ENCODE measurements at regions not wholly inside any gene's neighbourhood (a gene's known extent, or its start where the extent isn't known, plus 50 kb on each side); places are given as distances from the start of the nearest gene placed in this dataset.

GRCh38 chr1:90201467-90202358, 206.8 kb downstream of the ZNF326 start:
- DNase-seq (ENCODE audit: low spot score): no peak

DNA sequence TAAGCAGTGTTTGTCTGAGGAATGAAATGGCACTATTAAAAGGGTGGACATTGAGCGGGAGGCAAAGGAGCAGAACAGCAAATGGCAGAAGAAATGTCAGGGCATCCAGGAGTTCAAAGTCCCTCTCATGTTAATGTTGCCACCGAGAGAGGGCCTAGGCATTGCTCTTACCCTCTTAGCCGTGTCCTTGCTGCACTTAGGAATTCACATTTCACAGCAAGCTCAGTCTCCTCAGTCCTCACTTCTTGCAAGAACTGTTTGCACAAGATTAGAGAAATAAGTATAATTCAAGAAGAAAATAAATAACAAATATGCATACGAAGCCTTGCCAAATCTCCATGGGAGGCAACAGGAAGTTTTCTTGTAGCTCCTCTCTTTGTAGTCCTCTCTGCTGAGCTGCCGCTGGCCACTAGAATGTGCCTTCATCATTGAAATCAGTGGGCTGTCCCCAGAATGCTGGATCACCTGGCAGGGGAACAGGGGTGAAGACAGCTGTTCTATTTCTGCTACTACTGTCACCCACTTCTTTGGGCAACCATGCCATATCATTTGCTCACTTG, 205.8 kb downstream of the ZNF326 start:
- DNase-seq (ENCODE audit: low spot score): no peak

DNA sequence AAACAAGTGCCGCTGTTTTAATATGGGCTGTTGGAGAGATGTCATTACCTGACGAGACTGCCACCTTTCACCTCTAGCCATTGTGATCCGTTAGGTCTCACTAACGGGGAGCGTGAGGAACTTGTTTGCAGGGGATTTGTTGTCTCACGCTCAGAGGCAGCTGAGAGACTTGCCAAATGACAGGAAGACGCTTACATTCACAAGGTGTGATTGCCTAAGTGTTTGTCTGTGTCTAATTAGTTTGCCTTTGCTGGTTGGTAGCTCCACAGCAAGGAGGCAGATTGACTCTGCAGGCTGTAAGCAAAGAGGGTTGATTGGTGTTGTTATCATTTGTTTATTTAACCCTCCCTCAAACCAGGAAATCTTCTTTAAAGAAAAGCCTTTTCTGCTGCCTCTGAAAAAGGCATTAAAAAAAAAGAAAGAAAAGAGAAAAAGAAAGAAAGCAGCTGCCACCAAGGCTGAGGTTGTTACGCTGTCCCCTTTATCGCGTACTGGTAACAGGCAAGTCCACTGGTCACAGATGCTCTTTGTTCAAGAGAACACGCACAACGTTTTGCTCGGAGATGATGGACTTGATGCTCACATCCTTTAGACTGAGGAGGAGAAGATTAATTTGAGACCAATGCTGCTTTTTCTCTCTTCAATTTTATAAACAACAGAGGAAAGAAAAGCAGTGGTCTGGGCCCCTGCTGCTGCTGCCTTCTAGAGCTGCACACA, 203.9 kb downstream of the ZNF326 start:
- no peak for DNase-seq (ENCODE audit: low spot score)

DNA sequence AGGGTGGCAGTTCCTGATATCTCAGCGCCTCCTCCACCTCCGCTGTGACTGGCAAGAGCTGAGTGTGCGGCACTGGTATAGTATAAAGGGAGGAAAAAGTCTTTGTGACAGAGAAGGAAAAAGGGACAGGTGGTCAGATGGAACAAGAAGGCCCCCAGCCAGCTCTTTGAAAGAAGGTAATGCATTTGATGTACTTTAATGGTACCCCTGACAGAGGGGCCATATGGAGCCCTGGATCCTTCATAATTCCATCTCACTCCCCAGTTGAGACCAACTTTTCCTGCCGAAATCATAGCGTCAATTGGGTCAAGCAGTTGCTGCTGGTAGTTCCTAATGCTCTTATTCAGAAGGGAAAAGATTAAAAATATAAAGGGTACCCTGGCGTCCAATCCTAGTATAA, 198.2 kb downstream of the ZNF326 start:
- DNase-seq (ENCODE audit: low spot score): no peak

DNA sequence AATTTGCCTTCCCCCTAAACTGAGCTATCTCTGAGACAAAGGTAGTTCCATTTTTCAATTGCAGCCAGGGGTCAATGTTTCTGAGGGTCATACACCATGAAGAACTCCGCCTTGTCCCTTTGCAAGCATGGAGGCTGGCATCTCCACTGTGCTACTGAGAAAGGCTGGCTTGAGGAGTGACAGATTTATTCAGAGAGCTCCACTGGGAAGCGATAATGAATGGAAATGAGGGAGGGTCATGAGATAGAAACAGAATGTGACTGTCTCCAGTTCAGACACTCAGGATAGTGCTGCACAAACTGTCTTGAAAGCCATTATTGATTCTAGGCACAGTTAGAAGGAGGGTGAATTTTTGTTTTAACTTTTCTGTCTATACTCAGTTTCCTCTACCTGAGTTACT, 197.5 kb downstream of the ZNF326 start:
- DNase-seq (ENCODE audit: low spot score): no peak

DNA sequence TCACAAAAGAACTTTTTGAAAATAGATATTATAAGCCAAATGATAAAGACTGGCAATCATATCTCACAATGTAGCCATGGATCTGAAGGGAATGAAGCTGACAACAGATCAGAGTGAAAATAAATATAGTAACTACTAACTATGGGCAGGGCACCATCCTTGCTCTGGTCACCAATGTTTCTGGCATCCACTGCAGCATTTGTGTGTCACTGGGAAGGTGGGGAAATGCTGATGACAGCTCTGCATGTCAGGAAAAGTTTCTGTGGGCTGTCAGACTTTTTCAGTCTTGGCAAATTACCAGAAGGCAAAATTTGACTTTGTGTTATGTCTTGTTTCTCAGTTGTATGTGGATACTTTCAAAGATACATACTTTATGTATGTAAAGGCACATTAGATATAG, 195.6 kb downstream of the ZNF326 start:
- no peak for DNase-seq (ENCODE audit: low spot score)

DNA sequence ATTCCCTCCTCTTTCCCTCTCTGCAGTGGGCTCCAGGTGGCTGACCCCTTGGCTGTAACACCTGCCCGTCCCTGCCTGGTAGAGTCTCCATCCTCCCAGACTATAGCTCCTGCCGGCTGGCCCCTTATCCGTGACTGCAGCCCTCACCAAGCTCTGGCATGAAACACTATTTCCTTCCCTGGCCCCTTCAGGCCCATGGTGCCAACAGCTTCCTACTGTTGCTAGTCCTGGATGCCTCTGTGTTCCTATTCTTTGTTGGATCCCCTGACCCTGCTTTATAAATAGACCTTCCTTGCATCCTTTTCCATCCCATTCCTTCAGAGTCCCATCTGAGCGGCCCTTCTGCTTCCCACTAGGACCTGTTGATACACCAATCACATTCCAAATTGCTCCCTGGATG, 195.0 kb downstream of the ZNF326 start:
- DNase-seq (ENCODE audit: low spot score): no peak

- DNase-seq (ENCODE audit: low spot score): no peak
Observed at GRCh38 chr1:90187323-90187585, 192.3 kb downstream of the ZNF326 start.

DNA sequence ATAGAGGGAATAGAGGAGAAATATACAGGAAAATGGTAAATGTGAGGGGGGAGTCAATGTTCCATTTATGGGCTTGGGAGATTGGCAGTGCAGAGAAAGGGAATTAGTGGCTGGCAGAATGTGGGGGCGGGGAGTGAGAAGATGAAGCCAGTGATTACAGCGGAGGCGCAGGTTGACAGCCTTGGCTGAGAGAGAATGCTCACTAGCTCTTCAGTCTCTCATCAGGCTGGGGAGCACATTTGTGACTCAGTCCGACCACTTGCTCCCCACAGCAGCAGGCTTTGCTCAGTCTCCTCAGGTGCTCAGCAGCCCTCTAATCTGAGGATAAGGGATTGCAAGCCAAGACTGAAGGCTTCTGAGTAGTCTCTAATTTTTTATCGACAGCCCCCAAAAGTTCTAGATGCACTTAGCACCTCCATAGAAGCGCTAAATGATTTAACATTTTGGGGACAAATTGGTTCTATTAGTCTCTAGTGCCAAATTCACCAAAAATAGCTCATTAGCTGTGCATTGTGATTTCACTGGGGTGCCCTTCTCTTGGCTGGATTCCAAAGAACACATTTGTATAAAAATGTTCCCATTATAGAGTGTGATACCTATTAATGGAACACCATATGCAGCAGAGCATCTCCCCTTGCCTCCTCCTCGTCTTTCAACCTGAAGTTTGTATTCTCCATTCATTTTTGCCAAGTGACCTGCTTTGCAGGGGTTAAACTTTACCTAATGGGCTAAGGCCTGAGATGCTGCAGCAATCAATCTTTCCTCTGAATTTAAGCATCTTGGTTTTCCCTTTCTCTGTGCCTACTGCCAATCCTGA, 191.8 kb downstream of the ZNF326 start:
- DNase-seq (ENCODE audit: low spot score): no peak

DNA sequence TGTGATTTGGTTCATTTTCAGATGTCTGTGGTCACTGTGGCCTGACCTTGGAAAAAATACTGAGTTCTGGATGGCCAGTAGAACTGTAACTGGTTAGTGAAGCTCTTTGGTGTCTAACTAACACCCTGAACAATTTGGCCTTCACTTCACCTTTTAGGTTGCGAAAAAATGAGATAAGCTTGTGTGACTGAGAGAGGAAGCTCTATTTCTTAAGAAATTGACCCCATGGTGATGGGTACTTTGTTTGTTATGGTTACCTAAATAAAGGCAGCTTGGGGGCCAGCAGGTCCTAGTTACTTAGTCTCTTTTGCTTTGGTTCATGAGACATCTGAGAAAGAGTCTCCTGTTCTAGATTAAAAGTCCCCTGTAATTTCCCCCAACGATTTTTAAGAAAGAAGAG, 181.6 kb downstream of the ZNF326 start:
- no peak for DNase-seq (ENCODE audit: low spot score)

GRCh38 chr1:90175490-90176167, 180.7 kb downstream of the ZNF326 start:
- DNase-seq (ENCODE audit: low spot score): no peak

DNA sequence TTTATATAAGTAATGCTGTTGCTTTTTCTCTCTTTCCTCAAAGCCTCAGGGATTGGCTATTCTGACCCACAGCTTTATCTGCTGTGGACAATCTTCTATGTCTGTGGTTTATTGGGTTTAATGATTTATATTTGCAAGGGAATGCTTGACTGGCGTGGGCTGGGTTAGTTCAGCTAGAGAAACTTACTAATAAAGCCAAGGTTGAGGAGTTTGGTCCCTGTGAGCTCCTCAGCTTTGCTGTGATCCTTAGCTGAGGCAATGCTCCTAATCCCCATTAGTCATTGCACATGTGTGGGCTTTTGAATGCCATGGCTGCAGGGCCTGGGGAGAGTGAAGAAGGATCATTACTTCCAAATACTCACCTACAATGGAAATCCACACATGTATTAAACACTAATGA, 179.3 kb downstream of the ZNF326 start:
- no peak for DNase-seq (ENCODE audit: low spot score)

DNA sequence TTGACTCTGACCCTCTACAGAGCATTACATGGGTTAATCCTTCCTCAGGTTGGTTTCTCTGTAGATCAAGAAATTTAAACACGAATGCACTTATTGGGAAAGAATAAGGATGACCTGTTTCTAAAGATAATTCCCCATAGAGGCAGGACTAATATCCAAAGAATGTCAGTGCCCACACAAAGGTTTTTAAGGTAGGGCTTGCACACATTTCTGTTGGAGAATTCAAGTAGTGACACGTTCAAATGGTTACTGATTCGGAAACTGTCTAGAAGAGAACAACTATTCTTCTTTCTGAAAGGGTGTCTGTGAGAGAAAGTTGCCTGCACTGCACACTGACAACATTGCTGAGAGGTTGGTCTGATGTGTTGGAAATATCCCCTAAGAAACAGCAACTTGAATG, 167.3 kb downstream of the ZNF326 start:
- no peak for DNase-seq (ENCODE audit: low spot score)

DNA sequence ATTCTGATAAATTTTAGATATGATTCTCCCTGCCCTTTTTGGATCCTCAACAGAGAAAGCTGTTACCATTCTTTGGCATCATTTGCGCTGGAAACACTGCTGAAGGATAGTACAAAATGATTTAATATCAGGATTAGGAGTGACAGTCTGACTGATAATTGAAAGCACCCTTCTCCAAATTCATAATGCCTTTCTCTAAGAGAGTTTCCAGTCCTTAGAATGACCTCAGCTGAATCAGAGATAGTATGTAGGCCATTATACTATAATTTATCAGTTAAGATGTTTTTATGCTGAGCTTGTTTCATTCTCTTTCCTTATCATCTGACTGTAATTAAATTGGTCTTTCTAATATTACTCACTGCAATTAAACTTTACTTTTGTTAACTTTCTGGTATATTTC, 166.7 kb downstream of the ZNF326 start:
- no peak for DNase-seq (ENCODE audit: low spot score)

GRCh38 chr1:90155721-90156487, 161.0 kb downstream of the ZNF326 start:
- DNase-seq (ENCODE audit: low spot score): no peak

GRCh38 chr1:90154711-90155110, 159.8 kb downstream of the ZNF326 start:
- DNase-seq (ENCODE audit: low spot score): no peak

- DNase-seq (ENCODE audit: low spot score): no peak
Observed at GRCh38 chr1:90149101-90149500, 154.2 kb downstream of the ZNF326 start.

DNA sequence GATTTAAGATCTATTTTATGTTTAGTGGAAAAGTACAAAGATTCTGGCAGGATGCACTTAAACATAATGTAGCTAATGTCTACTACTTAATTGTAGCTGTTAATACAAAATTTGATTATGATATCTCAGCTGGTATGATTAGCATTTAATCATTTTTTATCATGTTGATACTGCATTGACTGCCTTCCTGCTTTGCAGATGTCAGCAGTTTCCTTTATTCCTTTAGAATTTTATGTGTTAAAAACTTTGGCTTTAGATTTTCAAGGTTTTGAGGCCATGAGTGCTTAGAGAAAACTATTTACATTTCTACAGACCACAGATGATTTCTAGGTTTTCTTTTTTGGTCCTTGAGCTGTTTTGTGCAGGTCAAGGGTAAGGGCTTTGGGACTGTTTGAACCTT, 152.2 kb downstream of the ZNF326 start:
- no peak for DNase-seq (ENCODE audit: low spot score)

GRCh38 chr1:90144820-90145219, 149.9 kb downstream of the ZNF326 start:
- no peak for DNase-seq (ENCODE audit: low spot score)

DNA sequence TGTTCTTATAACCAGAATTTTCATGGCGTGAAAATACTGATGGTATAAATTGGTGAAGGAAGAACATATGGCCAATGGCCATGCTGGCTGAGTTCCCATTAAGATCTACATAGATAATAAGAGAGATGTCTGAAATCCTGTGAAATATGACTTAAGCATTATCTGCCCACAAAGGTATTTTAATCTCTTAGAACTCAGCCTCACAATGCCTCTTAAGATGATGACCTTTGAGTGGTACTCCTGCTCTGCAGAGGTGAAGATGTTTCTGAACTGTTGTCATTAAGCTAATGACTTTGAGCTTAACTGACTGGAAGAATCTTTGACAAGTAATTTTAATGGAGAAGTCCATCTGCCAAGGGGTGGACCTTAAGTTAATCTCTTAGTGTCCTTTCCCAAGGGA, 148.7 kb downstream of the ZNF326 start:
- no peak for DNase-seq (ENCODE audit: low spot score)

DNA sequence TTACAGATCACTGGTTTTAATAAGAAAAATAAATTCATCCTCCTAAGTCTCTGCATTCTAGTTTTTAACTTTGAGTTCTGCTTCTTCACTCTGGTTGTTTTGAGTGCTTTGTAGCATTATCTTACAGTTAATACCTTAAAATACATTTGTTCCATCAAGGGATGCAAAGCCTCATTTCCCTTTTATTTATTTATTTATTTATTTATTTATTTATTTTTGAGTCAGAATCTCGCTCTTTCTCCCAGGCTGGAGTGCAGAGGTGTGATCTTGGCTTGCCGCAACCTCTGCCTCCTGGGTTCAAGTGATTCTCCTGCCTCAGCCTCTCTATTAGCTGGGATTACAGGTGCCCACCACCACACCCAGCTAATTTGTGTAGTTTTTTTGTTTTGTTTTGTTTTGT, 147.8 kb downstream of the ZNF326 start:
- DNase-seq (ENCODE audit: low spot score): no peak

Data from putamen (tissue), 1 donor.